GM18858 (cell line): ENCODE measurements at regions not wholly inside any gene's neighbourhood (a gene's known extent, or its start where the extent isn't known, plus 50 kb on each side); places are given as distances from the start of the nearest gene placed in this dataset.

Source experiments
- ATAC-seq: cut with Tn5 transposase; IDR thresholded peaks from one replicate; pipeline ENCODE4 v1.9.1; 2021; ENCODE audit not compliant: unreplicated experiment

DNA sequence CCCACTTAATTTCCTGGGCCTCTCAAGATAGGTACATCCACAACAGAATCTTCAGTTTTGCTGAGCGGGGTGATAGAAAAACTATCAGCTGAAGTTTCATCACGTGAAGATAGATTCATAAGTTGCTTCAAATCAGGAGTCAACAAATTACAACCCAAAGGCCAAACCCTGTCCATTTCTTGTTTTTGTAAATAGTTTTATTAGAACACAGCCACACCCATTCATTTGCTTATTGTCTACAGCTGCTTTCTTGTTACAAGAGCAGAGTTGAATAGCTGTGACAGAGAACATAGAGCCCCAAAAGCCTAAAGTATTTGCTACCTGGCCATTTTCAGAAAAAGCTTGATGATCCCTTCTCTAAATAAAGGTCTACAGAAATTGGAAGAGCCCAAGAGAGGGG is 300.1 kb upstream of the CDH5 start:
- no peak for ATAC-seq

DNA sequence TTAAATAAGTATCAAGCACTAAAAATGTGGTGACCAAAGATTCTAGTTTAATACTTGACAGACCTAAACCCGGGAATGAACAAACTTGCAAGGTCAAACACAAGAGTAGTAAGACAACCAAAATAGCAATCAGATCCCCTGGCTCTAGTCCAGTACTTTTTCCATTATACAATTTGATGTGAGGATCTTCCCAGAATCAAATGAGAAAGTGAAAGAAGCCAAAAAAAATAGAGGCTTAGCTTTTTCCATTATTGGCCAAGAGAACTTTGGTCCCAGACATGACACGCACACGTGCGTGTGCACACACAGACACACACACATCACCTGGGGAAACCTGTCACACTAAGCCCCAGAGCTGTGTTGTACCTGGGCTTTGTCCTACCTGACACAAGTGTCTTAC is 300.6 kb upstream of the CDH5 start:
- no peak for ATAC-seq

GRCh38 chr16:66064801-66065530 is 301.5 kb upstream of the CDH5 start:
- ATAC-seq, result no peak

DNA sequence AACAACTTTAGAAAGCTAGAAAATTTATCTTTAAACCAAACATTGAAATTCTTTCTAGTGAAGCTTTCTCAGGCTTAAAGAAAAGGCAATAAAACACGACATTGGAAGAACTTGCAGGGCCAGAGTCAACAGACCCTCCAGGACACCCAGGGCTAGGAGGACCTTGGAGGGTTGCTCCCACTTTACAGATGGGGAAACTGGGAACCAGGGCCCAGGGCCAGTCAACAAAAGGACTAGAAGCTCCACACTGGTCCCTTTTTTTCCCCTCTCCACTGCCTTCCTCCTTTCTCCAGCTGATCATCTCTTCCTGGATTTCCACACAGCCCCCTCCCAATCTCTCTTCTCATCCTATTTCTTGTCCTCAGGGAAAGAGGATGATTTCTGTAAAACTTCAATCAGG is 307.7 kb upstream of the CDH5 start:
- no peak for ATAC-seq

GRCh38 chr16:66058172-66058691 is 308.3 kb upstream of the CDH5 start:
- ATAC-seq, result no peak

DNA sequence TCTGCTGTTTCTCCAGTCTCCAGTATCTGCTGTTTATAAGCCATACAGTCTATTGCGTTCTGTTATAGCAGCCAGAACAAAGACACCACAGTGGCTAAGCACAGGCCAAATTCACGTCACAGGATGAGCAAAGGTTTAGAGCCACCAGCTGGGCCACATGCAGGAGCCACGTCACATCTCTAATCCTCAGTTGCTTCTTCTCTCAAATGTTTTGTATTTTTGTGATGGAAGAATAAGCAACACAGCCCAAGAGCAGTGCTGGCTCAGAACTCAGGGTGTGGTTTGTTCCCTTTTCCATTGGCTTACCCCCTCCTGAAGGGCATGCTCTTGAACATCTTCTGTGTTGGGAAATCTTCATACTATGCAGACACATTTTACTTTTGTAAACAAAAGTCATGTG is 309.4 kb upstream of the CDH5 start:
- ATAC-seq, result no peak

DNA sequence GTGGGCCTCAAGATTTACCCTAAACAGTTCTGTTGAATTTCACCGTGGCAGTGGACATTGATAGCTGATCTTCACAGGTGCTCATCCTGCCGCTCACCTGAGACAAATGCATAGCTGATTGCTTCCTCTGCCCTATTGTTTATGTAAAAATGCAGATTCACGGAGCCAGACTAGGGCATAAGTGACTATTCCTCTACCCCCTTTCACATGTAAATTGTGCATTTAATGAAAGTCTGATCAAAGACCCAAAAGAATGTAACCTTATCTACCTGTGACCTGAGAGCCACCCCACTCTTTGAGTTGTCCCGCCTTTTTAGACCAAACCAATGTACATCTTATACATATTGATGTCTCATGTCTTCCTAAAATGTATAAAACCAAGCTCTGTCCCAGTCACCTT is 312.4 kb upstream of the CDH5 start:
- ATAC-seq, result no peak

- no peak for ATAC-seq
Measured at GRCh38 chr16:66052745-66053144, 313.7 kb upstream of the CDH5 start.

DNA sequence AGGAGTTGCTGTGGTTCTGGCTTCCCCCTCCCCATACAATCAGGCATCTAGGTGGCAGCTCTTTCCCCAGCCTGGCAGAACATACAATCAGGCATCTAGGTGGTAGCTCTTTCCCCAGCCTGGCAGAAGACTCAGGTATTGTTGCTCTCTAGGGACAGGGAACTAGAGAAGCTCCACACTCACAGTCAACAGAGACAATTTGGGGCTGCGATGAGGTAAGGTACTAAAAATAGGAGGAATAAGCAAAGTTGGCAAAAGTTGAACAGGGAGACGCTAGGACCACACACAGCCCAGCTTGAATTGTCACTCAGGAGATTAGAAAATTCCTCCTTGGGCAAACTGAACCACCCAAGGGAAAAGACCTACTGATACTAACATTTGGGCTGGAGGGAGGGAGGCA is 315.5 kb upstream of the CDH5 start:
- ATAC-seq, result no peak

GRCh38 chr16:66049865-66050264 is 316.6 kb upstream of the CDH5 start:
- no peak for ATAC-seq

GRCh38 chr16:66045626-66046025 is 320.9 kb upstream of the CDH5 start:
- no peak for ATAC-seq

DNA sequence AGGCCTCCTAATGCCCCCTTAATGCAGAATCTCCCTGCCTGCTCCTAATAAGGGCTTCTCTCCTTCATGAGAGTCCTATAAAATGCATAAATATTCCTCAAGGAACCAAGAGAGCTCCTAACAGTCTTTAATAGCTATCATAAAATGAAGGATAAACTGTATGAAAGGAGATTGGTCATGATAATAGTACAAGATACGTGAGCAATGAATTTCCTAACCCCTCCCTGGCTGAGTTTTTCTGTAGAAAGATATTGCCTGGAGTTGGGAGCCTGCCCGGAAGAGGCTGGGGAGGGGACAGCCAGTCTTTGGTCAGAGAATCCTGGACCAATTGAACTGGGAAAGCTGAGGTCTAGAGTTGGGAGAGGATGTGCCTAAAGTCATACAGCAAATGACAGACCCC is 321.9 kb upstream of the CDH5 start:
- ATAC-seq, result no peak

- ATAC-seq, result no peak
Measured at GRCh38 chr16:66044089-66044488, 322.4 kb upstream of the CDH5 start.

DNA sequence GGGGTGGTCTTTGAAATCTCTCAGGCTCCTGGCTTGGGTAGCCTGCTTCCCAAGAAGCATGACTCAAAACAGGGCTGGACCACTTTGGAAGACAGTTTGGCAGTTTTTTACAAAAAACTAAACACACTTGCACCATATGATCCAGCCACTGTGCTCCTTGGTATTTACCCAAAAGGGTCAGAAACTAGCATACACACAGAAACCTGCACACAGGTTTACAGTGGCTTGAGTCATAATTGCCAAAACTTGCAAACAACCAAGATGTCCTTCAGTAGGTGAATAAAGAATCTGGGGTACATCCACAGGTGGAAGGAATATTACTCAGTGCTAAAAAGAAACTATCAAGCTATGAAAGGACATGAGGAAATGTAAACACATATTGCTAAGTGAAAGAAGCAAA is 323.2 kb upstream of the CDH5 start:
- ATAC-seq, result no peak

DNA sequence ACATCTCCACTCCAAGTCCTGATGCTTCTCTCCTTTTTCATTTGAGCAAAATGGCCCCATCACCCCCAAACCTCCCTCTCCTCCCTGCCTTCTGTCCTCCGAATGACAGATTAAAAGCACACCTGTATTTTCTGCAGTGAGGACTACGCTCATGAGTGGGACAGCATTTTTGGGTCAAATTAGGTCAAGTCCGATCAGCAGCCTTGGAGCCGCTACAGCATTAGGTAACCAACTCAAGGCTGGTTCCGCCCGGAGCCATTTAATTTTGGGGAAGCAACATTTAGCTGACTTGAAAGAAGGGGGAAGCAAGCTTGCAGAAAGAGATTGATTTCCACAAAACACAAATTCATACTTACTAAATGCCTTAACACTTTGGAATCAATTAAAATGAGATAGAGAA is 324.1 kb upstream of the CDH5 start:
- ATAC-seq, result no peak

GRCh38 chr16:66041907-66042306 is 324.6 kb upstream of the CDH5 start:
- ATAC-seq, result no peak

GRCh38 chr16:66039793-66040192 is 326.7 kb upstream of the CDH5 start:
- no peak for ATAC-seq

GRCh38 chr16:66036793-66037715 is 329.4 kb upstream of the CDH5 start:
- ATAC-seq, result no peak

DNA sequence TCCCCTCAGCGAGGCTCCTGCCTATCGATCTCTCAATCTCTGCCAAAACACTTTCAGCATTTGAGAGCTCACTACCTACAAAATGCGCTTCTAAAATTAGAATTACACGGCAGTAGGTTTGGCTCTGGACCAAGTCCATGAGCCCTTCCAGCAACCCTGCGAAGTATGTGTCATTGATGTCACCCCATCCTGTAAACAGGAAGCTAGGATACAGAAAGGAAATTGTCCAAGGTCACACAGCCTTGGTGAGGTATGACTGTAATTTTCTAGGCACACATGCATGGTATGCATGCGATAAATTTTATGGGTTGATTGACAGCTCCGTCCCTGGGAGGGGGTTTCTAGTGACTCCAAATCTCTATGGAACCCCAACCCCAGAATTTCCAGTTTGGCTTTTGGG is 330.3 kb upstream of the CDH5 start:
- ATAC-seq, result no peak

DNA sequence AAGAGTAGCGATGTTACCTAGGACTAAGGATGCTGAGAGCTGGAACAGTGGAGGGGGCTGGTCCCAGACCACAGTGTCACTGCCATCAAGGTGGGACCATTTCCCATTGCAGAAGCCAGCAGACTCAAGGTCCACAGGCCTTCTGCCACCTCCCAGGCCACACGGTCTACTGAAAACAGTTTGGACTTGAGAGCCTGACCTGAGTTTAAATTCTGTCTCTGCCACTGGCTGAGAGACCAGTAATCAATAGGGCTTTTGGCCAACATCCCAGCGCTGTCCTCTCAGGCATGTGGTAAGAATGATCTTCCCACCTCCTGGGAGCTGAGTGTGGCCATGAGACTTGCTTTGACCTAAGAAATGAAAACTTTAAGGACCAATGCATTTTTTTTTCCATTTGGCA is 331.4 kb upstream of the CDH5 start:
- no peak for ATAC-seq

DNA sequence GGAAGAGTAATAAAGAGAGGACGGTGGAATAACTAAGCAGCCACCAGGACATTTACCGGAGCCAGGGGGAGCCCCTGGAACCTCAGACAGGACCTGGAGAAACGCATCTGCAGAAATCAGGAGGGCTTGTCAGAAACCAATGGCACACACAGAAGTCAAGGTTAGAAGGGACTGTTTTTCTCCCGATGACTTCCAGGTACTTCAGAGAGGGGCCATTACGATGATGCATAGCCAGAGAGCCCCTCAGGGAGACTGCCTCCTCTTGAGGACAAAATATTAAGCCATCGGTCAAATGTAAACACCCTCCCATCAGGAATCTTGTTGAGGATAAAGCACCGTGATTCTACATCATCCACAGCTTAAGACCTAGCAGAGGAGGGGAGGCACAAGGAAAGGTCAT is 333.6 kb upstream of the CDH5 start:
- ATAC-seq, result no peak

GRCh38 chr16:66030036-66030435 is 336.5 kb upstream of the CDH5 start:
- ATAC-seq, result no peak
